ENCODE measurements at regions not wholly inside any gene's neighbourhood (a gene's known extent, or its start where the extent isn't known, plus 50 kb on each side); places are given as distances from the start of the nearest gene placed in this dataset.

GRCh38 chr5:26625099-26625498 lies 413.3 kb downstream of the CDH9 start:
- POLR2A ChIA-PET = no interaction called here
- Histone ChIP-seq H3K36me3 (replicated peaks in 1 of 2; ENCODE audit: control extremely low read depth in 1 of 2, control insufficient read depth in 1 of 2, extremely low read depth in 1 of 2, insufficient read depth in 2 of 2, low read length in 1 of 2) (no peaks in the 10 kb centered on the region), H3K27ac (ENCODE audit: low read length in 2 of 2) (no peak overlapping the region), H3K79me2 (ENCODE audit: control insufficient read depth, insufficient read depth, low read length) (no peaks in the 10 kb centered on the region), H3K27me3 (replicated peaks in 1 of 4; ENCODE audit: control extremely low read depth in 1 of 4, control insufficient read depth in 3 of 4, insufficient read depth in 4 of 4, low read length in 3 of 4) (no peaks in the 10 kb centered on the region), H3K9ac (ENCODE audit: low read length) (no peak overlapping the region), H3K9me3 (ENCODE audit: control extremely low read depth in 1 of 3, control insufficient read depth in 2 of 3, insufficient read depth in 1 of 3, low read length in 2 of 3) (no peaks in the 10 kb centered on the region), H3K4me1 (ENCODE audit: control insufficient read depth in 2 of 2, insufficient read depth in 2 of 2, low read length in 2 of 2) (no peaks in the 10 kb centered on the region), H3K4me3 (ENCODE audit: control extremely low read depth in 1 of 5, extremely low read depth in 1 of 5, insufficient read depth in 1 of 5, low read depth in 2 of 5, low read length in 4 of 5) (no peak overlapping the region), H2AFZ (ENCODE audit: insufficient read depth, low read depth, low read length, poor library complexity, severe bottlenecking) (no peak overlapping the region), H4K20me1 (ENCODE audit: control insufficient read depth, insufficient read depth, low read length, poor library complexity, severe bottlenecking) (no peaks in the 10 kb centered on the region), H3K4me2 (replicated peaks; ENCODE audit: low read depth, low read length, poor library complexity, severe bottlenecking) (no peak overlapping the region)
- intact Hi-C loops (cut with micrococcal nuclease) = no loop called here
- CTCF ChIA-PET = no interaction called here
- no peak for TF ChIP-seq EZH2 (IDR thresholded peaks at IDR 0.05; ENCODE audit: borderline replicate concordance, insufficient read depth, low read depth, low read length, poor library complexity, severe bottlenecking)
- TF ChIP-seq CTCF (IDR thresholded peaks at IDR 0.05) = no peak
- Mint-ChIP-seq H3K27me3 (no peaks in the 10 kb centered on the region), H3K27ac (no peak overlapping the region), H3K9me3 (ENCODE audit: insufficient read depth) (peaks cover 2% of the 10 kb centered on the region), H3K4me1 (no peaks in the 10 kb centered on the region), H3K4me3 (no peak overlapping the region)
- ATAC-seq (ENCODE audit: low read depth) (no peak), DNase-seq (no peak)
- 80% methylated on average over 1 of the region's 5 CpGs for WGBS (ENCODE audit: insufficient coverage)

- WGBS (ENCODE audit: insufficient coverage) = no CpG with 5 or more reads among the region's 3 CpGs
- Mint-ChIP-seq H3K4me3 (no peak overlapping the region), H3K9me3 (ENCODE audit: insufficient read depth) (peaks cover 2% of the 10 kb centered on the region), H3K27ac (no peak overlapping the region), H3K27me3 (no peaks in the 10 kb centered on the region), H3K4me1 (no peaks in the 10 kb centered on the region)
- no peak for DNase-seq
- no peak overlapping the region for H3K4me2 ChIP-seq (replicated peaks; ENCODE audit: low read depth, low read length, poor library complexity, severe bottlenecking)
- no peaks in the 10 kb centered on the region for H3K27me3 ChIP-seq (replicated peaks in 1 of 4; ENCODE audit: control extremely low read depth in 1 of 4, control insufficient read depth in 3 of 4, insufficient read depth in 4 of 4, low read length in 3 of 4)
- CTCF ChIA-PET = no interaction called here
- H3K4me3 ChIP-seq (ENCODE audit: control extremely low read depth in 1 of 5, extremely low read depth in 1 of 5, insufficient read depth in 1 of 5, low read depth in 2 of 5, low read length in 4 of 5) = no peak overlapping the region
- no peak overlapping the region for H3K27ac ChIP-seq (ENCODE audit: low read length in 2 of 2)
- H3K79me2 ChIP-seq (ENCODE audit: control insufficient read depth, insufficient read depth, low read length) = no peaks in the 10 kb centered on the region
- no peaks in the 10 kb centered on the region for H3K36me3 ChIP-seq (replicated peaks in 1 of 2; ENCODE audit: control extremely low read depth in 1 of 2, control insufficient read depth in 1 of 2, extremely low read depth in 1 of 2, insufficient read depth in 2 of 2, low read length in 1 of 2)
- no peak for ATAC-seq (ENCODE audit: low read depth)
- no peak overlapping the region for H2AFZ ChIP-seq (ENCODE audit: insufficient read depth, low read depth, low read length, poor library complexity, severe bottlenecking)
- H3K9ac ChIP-seq (ENCODE audit: low read length) = no peak overlapping the region
- no peaks in the 10 kb centered on the region for H3K9me3 ChIP-seq (ENCODE audit: control extremely low read depth in 1 of 3, control insufficient read depth in 2 of 3, insufficient read depth in 1 of 3, low read length in 2 of 3)
- POLR2A ChIA-PET = no interaction called here
- intact Hi-C loops (cut with micrococcal nuclease) = no loop called here
- H4K20me1 ChIP-seq (ENCODE audit: control insufficient read depth, insufficient read depth, low read length, poor library complexity, severe bottlenecking) = no peaks in the 10 kb centered on the region
- no peak for TF ChIP-seq CTCF (IDR thresholded peaks at IDR 0.05)
- no peak for TF ChIP-seq EZH2 (IDR thresholded peaks at IDR 0.05; ENCODE audit: borderline replicate concordance, insufficient read depth, low read depth, low read length, poor library complexity, severe bottlenecking)
- H3K4me1 ChIP-seq (ENCODE audit: control insufficient read depth in 2 of 2, insufficient read depth in 2 of 2, low read length in 2 of 2) = no peaks in the 10 kb centered on the region
Observed at GRCh38 chr5:26622947-26623346, 415.4 kb downstream of the CDH9 start.

Data from B cell (primary cell).